ENCODE measurements at regions not wholly inside any gene's neighbourhood (a gene's known extent, or its start where the extent isn't known, plus 50 kb on each side); places are given as distances from the start of the nearest gene placed in this dataset.

- TF ChIP-seq CTCF (IDR thresholded peaks at IDR 0.05) (no peak), POLR2A (IDR thresholded peaks at IDR 0.05) (no peak)
Measured at GRCh38 chr5:68544648-68545552, 329.3 kb downstream of the PIK3R1 start.

All from lower leg skin (tissue), 3 donors.